ENCODE measurements at regions not wholly inside any gene's neighbourhood (a gene's known extent, or its start where the extent isn't known, plus 50 kb on each side); places are given as distances from the start of the nearest gene placed in this dataset.

DNA sequence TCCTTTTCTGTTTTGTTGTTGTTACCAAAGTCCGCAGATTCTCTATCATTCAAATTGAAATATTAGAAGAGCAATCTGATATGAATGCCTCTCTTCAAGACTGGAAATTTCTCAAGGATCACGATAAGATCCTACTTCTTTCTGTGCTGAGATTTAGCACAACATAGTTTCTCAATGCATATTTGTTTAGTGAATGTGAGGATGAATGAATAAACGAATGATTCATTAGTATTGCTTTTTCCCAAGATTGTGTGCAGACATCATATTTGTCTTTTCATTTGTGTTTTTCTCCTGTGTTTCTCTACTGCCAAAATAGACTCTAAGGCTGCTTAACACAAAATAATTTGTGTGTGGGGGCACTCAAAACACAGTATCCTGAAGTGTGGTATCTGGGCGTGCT lies 862.7 kb upstream of the MAP3K7 start:
- CTCF ChIA-PET = no interaction called here
- Mint-ChIP-seq H3K36me3 (ENCODE audit: low read depth) (no peaks in the 10 kb centered on the region), H3K27me3 (no peaks in the 10 kb centered on the region), H3K4me1 (no peaks in the 10 kb centered on the region), H3K27ac (no peak overlapping the region), H3K4me3 (no peak overlapping the region), H3K9me3 (no peaks in the 10 kb centered on the region)
- ATAC-seq (ENCODE audit: low read depth) (no peak), DNase-seq (no peak)
- POLR2A ChIA-PET = no interaction called here
- TF ChIP-seq, protein P1, sequence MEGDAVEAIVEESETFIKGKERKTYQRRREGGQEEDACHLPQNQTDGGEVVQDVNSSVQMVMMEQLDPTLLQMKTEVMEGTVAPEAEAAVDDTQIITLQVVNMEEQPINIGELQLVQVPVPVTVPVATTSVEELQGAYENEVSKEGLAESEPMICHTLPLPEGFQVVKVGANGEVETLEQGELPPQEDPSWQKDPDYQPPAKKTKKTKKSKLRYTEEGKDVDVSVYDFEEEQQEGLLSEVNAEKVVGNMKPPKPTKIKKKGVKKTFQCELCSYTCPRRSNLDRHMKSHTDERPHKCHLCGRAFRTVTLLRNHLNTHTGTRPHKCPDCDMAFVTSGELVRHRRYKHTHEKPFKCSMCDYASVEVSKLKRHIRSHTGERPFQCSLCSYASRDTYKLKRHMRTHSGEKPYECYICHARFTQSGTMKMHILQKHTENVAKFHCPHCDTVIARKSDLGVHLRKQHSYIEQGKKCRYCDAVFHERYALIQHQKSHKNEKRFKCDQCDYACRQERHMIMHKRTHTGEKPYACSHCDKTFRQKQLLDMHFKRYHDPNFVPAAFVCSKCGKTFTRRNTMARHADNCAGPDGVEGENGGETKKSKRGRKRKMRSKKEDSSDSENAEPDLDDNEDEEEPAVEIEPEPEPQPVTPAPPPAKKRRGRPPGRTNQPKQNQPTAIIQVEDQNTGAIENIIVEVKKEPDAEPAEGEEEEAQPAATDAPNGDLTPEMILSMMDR (IDR thresholded peaks at IDR 0.05) = no peak
- intact Hi-C loops (cut with micrococcal nuclease) = no loop called here

DNA sequence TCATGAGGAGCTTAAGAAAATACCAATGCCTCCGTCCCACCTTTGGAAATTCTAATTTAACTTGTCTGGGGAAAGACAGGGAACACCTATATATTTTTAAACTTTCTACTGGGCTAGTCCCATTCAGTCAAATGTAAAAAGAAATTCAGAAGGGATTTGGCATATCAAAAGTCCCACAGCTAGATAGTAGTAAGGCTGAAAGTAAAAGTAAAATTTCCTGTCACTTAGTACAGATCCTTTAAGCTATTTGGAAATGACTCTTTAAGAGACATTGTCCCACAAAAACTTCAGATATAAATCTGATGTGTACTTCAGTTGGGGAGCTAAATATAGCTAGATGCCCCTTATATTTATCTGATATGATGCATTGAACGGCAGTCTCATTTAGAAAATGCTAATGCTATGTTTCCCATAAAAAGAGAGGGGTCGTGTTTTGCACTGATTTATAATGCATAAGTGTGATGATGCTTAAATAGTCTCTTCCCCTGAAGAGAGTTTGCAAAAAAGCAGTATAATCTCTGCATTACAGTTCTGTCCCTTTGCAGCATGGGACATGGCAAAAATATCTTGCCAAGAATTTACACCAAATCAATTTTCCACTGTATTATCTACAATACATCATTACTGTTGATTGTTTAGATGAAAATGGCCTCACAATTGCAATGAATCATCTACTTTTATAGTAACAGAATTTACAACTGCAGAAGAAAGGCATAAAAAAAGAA lies 860.8 kb upstream of the MAP3K7 start:
- no peak for ATAC-seq (ENCODE audit: low read depth)
- H3K27ac Mint-ChIP-seq = no peak overlapping the region
- H3K27me3 Mint-ChIP-seq = no peaks in the 10 kb centered on the region
- no peaks in the 10 kb centered on the region for H3K36me3 Mint-ChIP-seq (ENCODE audit: low read depth)
- H3K4me1 Mint-ChIP-seq = no peaks in the 10 kb centered on the region
- TF ChIP-seq, protein P1 (IDR thresholded peaks at IDR 0.05) = no peak
- no peaks in the 10 kb centered on the region for H3K9me3 Mint-ChIP-seq
- intact Hi-C loops (cut with micrococcal nuclease) = no loop called here
- DNase-seq = no peak
- ChIA-PET POLR2A (no interaction called here), CTCF (no interaction called here)
- no peak overlapping the region for H3K4me3 Mint-ChIP-seq

- H3K36me3 Mint-ChIP-seq (ENCODE audit: low read depth) = no peaks in the 10 kb centered on the region
- H3K27ac Mint-ChIP-seq = no peak overlapping the region
- POLR2A ChIA-PET = no interaction called here
- CTCF ChIA-PET = no interaction called here
- TF ChIP-seq, protein P1 (IDR thresholded peaks at IDR 0.05) = no peak
- no peak for ATAC-seq (ENCODE audit: low read depth)
- no peak overlapping the region for H3K4me3 Mint-ChIP-seq
- no peaks in the 10 kb centered on the region for H3K9me3 Mint-ChIP-seq
- no peaks in the 10 kb centered on the region for H3K4me1 Mint-ChIP-seq
- no peak for DNase-seq
- intact Hi-C loops (cut with micrococcal nuclease) = no loop called here
- H3K27me3 Mint-ChIP-seq = no peaks in the 10 kb centered on the region
Observed at GRCh38 chr6:91447081-91447480, 860.2 kb upstream of the MAP3K7 start.

GRCh38 chr6:91443405-91443804 lies 856.5 kb upstream of the MAP3K7 start:
- Mint-ChIP-seq H3K4me1 (no peaks in the 10 kb centered on the region), H3K9me3 (peaks cover 2% of the 10 kb centered on the region), H3K36me3 (ENCODE audit: low read depth) (no peaks in the 10 kb centered on the region), H3K27ac (no peak overlapping the region), H3K4me3 (no peak overlapping the region), H3K27me3 (no peaks in the 10 kb centered on the region)
- ChIA-PET CTCF (no interaction called here), POLR2A (no interaction called here)
- no peak for DNase-seq
- TF ChIP-seq, protein P1 (IDR thresholded peaks at IDR 0.05) = no peak
- no peak for ATAC-seq (ENCODE audit: low read depth)
- intact Hi-C loops (cut with micrococcal nuclease) = no loop called here

DNA sequence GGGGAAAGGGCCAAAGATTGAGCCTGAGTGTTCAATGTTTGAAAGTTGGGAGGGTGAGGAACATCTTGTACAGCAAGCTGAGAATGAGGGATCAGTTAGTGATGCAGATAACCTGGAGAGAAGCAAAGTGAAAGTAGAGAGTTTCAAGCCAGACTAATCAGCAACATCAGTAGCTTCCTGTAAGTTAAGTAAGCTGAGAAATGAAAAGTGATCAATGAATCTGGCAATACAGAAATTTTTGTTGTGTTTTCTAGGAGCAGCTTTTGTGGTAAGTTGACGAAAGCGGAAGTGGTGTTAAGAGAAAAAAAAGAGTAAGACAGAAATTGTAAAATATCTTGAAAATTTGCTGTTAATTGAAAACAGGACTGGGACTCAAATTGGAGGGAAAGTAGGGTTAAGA lies 855.5 kb upstream of the MAP3K7 start:
- DNase-seq (no peak), ATAC-seq (ENCODE audit: low read depth) (no peak)
- Mint-ChIP-seq H3K27me3 (no peaks in the 10 kb centered on the region), H3K4me1 (no peaks in the 10 kb centered on the region), H3K9me3 (peaks cover 2% of the 10 kb centered on the region), H3K4me3 (no peak overlapping the region), H3K36me3 (ENCODE audit: low read depth) (no peaks in the 10 kb centered on the region), H3K27ac (no peak overlapping the region)
- ChIA-PET CTCF (interaction anchor here (0.7 kb wide), 1 partner anchor 836 kb away, joined by 3 read pairs; no protein-coding TSS in a partner anchor), POLR2A (no interaction called here)
- intact Hi-C loops (cut with micrococcal nuclease) = no loop called here
- TF ChIP-seq, protein P1 (IDR thresholded peaks at IDR 0.05) = no peak

Data from activated B cell treated with CpG ODN at 0.5 μM for 24 hours (primary cell).